HG03064 (cell line): ENCODE measurements at regions not wholly inside any gene's neighbourhood (a gene's known extent, or its start where the extent isn't known, plus 50 kb on each side); places are given as distances from the start of the nearest gene placed in this dataset.

ENCODE experiments used
- ATAC-seq: cut with Tn5 transposase; IDR thresholded peaks from one replicate; pipeline ENCODE4 v1.9.1; 2021; ENCODE audit warnings: low read depth; ENCODE audit not compliant: unreplicated experiment

- ATAC-seq = no peak
Measured at GRCh38 chr13:88068316-88068715, 397.1 kb downstream of the SLITRK5 start.

- ATAC-seq = no peak
Measured at GRCh38 chr13:88068975-88069374, 397.8 kb downstream of the SLITRK5 start.

DNA sequence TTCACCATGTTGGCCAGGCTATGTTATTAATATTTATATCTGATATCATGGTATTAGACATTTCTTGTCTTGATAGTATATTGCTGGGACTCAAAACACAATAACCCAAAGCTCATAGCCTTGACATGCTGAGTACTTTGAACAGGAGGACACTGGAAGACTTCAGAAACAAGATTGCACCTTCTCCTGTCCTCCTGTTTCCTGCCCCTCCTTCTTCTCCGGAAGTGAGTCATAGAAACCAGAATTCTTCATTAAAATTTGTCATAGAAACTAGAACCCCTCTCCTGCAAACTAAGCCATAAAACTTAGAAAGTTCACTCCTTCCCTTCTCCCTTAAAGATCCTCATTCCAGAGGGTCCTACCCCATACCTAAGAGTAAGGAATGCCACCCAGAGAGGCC, 400.2 kb downstream of the SLITRK5 start:
- ATAC-seq = no peak

DNA sequence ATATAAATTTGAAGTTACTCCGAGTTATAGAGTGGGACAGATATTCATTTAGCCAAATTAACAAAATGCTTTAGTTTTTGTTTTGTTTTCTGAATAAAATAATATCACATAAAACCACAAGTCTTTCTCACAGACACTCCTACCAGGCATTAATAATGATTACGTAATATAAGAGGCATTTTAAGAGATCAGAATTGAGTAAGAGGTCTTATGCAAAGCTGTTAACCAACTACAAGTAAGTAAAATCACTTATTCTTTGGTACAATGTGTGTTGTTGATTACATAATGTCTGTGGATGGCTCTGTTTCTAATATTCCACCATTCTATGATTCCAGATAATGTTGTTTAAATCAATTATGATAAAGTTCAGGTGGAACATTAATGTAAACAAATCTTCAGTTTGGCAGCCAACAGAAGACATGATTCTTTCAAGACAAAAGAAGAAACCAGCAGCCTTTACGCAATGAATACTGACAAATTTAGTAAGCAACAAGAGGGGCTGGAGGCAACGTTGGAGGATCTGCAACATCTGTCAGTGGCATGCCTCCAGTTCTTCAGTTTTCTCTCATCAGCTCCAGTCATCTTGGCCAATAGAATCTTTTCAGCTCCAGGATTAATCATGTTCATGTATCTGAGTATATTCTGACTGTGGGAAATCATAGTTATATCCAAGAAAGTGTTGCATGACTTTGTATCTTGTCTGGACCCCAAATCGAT, 403.8 kb downstream of the SLITRK5 start:
- ATAC-seq = no peak

GRCh38 chr13:88085036-88085435, 413.9 kb downstream of the SLITRK5 start:
- no peak for ATAC-seq

DNA sequence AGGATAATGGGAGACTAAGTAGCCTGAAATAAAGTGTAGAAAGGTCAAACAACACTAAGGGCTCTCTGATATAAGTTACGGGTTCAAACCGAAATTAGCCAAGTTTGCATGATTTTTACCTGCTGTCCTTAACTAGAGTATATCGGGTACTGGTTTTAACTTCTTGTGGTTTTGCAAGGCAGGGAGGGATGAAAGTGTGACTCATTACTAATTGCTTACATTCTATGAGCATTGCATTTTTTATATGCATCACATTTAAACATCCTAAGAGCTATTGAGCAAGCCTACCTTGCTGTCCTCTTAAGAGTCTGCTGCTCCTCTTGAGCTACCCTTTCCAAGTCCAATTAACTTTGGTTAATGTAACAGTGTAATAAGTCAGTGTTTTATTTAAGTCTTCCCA, 415.4 kb downstream of the SLITRK5 start:
- ATAC-seq = no peak

DNA sequence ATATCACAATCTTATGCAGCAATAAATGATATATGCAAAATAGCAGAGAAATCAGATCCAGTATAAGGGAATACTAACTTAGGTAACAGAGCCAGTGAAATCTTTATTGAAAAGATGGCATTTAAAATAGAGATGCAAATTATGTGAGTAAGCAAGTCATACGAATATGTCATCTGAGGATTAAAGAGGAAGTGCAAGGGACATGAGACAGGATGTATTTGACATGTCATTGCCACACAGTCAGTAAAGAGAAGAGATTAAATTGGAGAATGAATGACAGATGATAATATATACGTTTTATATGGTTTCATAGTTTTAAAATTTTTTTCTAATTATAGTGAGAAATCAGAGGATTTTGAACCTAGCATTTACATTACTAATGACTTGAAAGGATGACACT, 426.4 kb downstream of the SLITRK5 start:
- ATAC-seq = no peak

DNA sequence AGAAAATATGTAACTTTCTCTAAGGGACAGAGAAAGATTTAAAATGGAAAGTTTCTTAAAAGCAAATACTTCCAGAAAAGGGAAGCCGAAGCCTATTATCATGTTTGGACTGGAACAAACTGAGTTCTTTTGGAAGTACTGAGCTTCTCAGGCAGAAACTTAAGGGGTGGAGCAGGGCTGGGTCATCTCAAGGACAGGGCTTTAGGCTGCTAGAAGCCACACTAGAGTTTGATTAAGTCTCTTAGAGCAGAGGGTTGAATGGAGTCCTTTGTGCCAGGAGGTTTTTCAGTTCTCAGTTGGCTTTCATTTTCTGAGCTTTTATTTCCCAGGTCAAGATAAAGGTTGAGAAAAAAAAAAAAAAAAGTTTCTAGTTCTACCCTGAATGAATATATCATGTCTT, 432.7 kb downstream of the SLITRK5 start:
- ATAC-seq = no peak

DNA sequence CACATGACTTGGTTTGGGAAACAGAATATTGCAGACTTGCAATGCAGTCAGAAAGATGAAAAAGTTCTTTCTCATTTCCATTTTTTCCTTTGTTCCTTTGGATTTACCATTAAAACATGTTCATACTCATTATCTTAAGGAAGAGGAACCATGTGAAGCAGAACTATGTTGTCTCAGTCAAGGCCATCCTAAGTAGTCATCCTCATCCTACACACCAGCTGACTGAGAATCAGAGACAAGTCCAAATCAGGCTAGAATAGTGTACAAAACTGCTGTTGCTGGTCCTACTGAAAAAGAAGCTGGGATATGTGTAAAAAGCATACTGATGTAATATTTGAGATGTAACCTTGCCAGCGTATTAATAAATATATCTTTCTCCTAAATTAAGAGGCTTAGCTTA, 433.4 kb downstream of the SLITRK5 start:
- no peak for ATAC-seq

- ATAC-seq = no peak
Measured at GRCh38 chr13:88107570-88107969, 436.4 kb downstream of the SLITRK5 start.

DNA sequence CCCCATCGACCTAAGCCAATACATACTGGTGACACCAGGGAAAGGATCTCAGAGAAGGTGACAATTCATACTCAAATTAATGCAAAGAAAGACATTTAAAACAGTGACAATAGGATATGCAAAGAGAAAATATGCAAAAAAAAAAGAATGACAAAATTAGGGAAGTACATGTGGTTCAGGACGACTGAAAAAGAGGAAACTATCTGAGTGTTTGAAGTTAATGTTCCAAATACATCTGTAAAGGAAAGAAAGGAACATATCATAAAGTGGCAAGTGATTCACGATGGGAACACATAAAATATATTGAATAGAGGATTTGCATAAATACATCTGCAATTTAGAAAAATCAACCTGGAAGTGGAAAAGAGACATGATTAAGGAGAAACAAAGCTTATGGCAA, 441.4 kb downstream of the SLITRK5 start:
- ATAC-seq = no peak

DNA sequence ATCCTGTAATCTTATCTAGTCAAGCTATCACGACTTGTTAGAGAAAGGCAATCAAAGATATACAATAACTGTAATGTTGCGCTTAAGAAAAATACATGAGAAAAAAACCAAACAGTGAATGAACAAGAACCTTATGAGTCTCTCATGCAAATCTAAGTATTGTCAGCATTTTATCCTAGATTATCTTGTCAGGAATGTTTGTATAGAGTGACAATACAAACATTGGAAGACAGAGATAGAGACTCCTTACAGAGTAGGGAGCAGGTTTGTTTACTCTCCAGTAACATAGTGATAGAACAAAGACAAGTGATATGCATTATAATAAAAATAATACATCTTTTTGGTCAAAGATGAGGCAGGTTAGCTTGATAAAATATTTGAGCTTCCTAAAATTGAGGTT, 444.8 kb downstream of the SLITRK5 start:
- ATAC-seq = no peak

DNA sequence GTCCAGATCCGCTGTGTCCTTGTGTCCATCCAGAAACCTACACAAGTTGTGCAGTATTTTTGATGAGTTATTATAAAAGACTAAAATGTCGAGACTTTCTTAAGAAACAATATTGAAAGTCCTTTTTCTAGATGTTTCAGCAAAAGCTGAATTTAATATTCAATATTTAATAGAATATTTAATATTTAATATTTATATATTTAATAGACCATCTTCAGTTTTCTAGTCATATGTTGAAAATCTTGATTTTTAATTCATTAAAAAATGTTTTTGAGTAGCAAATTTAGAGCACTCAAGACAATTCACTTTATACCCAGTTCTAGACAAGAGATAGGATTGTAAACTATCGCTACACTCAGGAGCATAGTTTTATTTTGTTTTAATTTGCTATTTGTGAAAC, 447.8 kb downstream of the SLITRK5 start:
- no peak for ATAC-seq

DNA sequence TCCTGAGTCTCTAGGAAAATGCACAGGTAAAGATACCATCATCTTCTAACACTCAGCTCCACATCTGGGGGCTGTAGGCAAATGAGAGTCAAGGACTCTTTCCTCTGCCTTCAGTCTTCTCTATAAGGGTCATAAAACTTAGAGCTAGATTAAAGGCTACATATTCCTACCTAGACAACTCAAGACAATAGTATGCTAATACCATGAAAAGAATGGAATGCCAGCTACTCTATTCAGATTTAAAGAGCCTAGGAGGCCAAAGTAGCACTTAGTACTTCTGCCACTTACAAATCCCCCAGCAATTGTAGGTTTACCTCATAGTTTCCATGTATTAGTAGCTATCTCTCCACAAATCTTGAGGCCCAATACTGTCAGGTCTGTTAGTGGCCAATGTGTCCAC, 453.0 kb downstream of the SLITRK5 start:
- ATAC-seq = no peak

DNA sequence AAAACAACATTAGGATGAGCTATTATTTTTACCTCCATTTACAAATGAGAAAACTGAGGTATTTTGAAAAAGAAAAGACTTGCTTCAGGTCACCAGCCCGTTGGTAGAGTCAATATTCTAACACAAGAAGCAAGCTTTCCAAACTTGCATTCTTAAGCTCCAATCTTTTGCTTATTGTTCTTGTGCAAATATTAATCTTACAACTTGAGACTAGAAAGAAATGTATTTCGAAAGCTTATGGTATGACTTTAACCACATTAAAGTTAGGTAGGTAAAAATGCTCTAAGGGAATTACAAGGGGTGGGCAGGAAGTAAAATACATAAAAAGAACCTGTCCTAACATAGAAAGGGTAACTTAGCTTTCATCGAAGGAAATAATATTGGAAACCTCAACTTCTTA, 453.9 kb downstream of the SLITRK5 start:
- ATAC-seq = no peak

- ATAC-seq = no peak
Measured at GRCh38 chr13:88136098-88136790, 465.1 kb downstream of the SLITRK5 start.

- ATAC-seq = no peak
Measured at GRCh38 chr13:88142653-88143052, 471.5 kb downstream of the SLITRK5 start.

DNA sequence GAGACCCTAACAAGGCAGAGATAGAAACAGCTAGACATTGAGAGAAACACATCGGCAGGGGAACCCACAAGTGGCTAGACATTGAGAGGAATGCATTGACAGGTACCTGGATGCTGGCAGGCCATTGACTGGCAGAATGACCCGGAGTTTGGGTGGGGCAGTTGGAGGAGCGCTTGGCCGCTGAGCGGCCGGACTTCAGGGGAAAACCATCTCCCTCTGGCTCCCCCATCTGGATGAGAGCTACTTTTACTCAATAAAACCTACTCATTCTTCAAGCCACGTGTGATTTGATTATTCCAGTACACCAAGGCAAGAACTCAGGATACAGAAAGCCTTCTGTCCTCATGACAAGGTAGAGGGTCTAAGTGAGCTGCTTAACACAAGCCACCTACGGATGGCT, 473.4 kb downstream of the SLITRK5 start:
- no peak for ATAC-seq

DNA sequence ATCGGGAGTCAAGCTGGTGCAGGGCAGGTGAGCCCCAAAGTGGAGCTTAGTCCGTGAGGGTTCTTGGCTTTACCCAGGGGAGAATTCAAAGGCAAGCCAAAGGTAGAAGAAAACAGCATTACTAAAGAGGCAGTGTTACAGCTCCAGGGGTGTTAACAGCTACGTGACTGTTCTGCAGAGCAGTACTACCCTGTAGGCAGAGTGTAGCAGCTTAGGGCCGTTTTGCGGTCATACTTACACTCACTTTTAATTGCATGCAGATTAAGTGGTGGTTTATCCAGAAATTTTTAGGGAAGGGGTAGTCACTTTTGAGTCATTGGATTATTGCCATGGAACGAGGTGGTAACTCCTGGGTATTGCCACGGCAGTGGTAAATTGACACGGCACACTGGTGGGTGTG, 482.2 kb downstream of the SLITRK5 start:
- ATAC-seq = no peak

DNA sequence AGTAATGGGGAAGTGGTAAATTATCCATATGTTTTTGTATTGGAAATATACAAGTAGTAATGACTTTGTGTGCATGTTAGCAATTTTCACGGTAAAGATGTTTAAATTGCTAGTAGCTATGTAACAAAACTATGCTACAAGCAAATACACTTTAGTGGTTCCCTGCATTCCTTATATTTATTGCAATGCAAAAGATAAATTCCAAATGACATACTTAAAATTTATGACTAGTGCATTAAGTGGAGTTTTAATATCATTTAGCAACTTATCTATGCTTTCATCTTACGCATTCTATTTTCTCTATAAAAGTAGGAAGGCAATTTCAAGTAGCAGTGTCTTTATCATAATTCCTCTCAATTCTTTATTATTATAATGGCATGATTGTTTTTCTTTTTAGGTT, 482.8 kb downstream of the SLITRK5 start:
- no peak for ATAC-seq

DNA sequence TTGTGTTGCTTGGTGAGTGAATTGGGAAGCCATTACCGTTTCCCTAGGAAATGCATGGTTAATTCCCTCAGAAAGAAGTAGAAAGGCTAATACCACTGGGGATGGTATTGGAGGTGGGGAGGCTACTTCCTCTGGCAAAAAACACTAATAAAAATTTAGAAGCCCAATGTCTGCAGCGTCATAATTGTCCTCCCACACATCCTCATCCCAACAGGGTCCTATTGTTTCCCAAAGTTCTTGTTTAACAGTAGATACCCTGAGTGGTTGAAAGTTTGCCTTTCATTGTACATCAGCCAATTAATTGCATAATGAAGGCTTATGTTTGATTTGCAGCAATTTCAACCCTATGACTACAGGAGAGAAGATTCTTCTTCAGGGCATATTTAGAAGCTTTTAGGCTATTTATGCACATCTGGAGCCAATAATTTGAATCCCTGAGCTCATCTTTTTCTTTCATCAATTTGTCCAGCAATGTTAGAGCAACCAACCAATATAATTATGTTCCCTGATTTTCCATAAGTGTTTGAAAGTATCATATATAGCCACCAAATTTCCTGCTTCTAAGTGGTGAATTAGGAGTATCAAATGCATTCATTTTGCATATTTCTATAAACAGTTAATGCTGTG, 491.0 kb downstream of the SLITRK5 start:
- no peak for ATAC-seq

DNA sequence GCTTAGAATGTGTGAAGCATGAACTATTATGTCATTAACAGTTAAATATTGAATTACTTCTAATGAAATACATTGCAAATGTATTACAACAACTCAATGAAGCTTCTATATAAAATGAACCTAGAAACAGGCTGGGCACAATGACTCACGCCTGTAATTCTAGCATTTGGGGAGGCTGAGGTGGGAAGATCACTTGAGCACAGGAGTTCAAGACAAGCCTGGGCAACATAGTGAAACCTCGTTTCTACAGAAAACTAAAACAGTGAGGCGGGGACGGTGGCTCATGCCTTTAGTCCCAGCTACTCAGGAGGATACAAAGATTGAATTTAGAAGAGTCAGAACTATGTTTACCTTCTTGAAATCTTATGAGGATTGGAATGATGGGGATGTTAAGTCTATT, 505.1 kb downstream of the SLITRK5 start:
- ATAC-seq = no peak
